CD4-positive, alpha-beta T cell treated with Interleukin-2 at 100 ng/mL for 4 hours (primary cell): ENCODE measurements at regions not wholly inside any gene's neighbourhood (a gene's known extent, or its start where the extent isn't known, plus 50 kb on each side); places are given as distances from the start of the nearest gene placed in this dataset.
"Not testable (repeated sequence)": the region's sequence is repeated elsewhere in the genome, so short reads cannot be mapped to it uniquely, and the experiment has no call there.

Experiments
- DNase-seq: peaks from one replicate; pipeline ENCODE4 v3.0.0-alpha.2; 2020; ENCODE audit warnings: low spot score

DNA sequence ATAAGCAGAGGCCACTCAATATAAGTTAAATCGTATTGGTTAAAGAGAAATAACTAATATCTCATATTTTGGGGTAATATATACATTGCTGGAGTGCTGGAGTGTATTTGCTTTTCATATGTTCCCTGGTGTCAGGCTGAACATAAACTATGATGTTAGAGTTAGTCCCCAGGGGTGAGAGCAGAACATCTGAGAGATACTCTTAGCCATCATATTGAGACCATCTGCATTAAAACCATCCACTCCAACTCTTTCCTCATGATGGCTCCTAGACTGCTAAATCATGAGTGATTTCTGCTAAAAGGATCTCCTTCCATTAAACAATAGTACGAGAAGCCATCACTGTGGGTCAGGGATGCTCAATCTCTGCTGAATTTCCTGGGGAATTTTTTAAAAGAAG lies 436.2 kb downstream of the DTWD2 start:
- no peak for DNase-seq

- DNase-seq: no peak
These were observed 436.6 kb downstream of the DTWD2 start for GRCh38 chr5:118551716-118552115.

DNA sequence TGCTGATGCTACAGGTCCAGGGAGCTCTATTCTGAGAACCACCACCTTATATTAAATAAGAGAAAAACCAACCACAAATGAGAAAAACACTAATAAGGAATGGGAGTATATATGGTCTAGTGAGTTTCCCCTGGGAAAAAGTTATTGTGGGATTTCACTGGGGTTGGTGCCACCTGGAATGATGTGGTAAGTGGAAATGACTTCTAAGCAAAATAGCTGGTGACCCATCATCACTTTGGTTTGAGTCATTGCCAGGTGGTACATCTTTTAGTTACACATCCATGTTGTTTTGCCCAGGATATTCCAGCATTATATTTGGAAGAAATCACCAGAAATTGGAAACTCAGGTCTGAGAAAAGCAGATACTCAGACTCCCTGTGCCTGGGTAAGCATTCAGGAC lies 437.3 kb downstream of the DTWD2 start:
- DNase-seq: no peak

GRCh38 chr5:118548761-118549720 lies 439.3 kb downstream of the DTWD2 start:
- no peak for DNase-seq

DNA sequence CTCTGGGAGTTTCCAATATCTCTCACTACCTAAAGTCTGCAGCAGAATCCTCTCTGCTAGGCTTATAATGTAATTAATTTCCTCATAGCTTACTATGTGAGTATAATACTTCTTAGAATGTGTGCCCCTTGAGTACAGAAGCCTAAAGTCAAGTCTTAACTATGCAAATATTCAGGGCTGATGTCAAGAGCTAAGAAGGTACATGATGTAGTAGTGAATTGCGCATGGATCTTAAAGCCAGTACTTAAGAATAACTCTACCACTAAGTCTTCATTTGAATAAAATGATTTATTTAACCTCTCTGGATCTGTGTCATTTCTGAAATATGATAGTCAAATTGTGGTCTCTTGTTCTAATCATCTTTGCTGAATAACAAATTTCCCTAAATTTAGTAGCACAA lies 442.9 kb downstream of the DTWD2 start:
- DNase-seq: no peak

GRCh38 chr5:118544887-118545449 lies 443.4 kb downstream of the DTWD2 start:
- DNase-seq: no peak

DNA sequence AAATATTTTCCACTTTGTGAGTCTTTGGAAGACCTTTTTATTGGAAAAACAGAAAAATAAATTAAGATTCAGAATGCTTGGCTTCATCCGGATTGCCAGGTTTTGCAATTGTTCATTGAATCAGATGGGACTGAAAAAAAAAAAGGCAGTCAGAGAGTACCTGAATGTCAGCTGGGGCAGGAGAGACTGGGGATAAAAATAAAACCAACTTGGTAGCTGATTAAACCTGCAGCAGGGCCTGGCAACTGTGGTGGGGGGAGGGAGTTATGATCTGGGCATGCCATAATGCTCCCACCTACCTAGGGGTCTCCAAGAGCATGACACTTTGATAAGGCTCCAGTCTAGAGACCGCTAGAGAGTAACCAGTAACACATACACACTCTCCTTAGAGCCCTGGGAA lies 454.4 kb downstream of the DTWD2 start:
- DNase-seq: no peak

DNA sequence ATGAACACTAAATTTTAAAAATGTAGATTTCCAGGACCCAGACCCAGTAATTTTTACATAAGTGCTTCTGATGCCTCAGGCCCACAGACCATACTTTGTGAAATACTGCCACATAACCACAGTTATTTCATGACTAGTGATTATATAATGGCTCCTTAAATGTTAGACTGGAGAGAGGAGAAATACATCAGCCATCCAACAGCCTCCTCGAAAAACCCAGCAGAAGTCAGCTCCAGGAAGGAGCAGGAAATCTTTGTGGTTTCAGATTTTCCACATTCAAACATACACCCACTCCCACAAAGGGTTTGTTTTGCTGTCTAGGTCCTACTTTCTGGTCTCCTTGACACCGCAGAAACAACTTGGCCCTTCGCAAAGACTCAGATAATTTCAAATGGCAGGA lies 455.2 kb downstream of the DTWD2 start:
- no peak for DNase-seq

DNA sequence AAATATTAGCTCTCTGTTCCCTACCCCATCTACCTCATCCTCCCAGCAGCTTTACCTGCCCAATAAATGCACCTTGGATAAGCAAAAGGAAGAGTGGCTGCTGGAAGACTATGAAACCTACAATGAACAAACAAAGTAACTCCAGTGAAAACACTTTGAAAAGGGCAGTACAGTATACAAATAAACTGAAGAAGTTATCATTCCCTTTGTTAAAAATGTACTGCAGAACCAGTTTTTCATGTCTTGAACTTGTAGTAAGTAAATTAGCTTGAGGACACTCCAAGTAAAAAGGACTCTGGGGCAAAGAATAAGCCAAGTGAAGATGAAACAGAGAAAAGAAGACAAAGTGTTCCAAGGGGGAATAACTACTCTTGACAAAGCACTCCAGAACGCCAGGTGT lies 457.1 kb downstream of the DTWD2 start:
- no peak for DNase-seq

DNA sequence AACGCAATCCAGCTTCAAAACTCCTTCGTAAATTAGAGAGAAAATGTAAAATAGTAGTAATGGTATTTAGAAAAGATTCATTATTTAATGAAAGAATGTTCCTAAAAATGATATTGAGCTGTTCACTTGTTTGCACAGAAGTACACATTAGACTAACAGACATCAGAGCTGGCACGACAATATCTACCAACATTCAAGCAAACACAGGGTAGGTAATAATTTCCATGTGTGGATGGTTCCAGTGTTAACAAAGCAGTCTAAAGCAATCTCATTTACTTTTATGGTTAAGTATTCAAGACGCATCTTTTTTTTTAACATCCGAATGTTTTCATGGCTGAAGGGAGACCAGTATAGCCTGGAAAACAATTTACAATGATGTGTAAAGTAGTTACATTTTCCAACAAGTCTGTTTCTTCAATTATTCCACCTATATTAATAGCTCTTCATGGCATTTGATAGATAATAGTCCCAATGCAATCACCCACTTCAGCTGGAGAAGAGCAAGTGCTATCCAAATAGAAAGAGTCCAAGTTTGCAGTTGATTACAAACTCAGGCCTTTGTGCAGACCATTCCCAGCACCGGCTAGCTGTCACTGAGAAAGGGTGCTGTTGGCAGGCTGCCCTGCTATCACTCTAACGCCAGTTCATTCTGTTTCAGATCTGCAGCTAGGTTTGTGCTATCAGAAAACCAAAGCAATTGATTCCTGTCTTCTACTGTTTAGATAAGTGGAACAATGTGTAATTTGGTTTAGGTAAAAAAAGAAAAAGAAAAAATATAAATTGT lies 458.8 kb downstream of the DTWD2 start:
- DNase-seq: no peak

DNA sequence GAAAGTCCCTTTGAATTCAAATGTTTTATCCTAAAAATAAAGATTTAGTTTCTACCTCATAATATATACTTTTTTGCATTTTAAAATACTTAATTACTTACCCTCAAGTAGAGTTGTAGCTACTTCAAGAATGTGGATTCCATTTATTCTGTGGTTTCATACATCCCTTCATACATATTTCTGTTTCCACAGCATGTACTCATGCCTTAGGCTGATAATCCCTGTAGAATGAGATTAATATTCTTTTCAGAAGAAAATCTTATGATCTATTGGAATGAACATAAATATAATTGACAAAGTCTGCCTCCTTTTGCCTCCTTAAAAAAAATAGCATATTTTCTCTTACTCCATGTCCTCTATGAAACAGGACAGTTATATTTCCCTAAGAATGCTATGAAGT lies 465.7 kb downstream of the DTWD2 start:
- DNase-seq: no peak

DNA sequence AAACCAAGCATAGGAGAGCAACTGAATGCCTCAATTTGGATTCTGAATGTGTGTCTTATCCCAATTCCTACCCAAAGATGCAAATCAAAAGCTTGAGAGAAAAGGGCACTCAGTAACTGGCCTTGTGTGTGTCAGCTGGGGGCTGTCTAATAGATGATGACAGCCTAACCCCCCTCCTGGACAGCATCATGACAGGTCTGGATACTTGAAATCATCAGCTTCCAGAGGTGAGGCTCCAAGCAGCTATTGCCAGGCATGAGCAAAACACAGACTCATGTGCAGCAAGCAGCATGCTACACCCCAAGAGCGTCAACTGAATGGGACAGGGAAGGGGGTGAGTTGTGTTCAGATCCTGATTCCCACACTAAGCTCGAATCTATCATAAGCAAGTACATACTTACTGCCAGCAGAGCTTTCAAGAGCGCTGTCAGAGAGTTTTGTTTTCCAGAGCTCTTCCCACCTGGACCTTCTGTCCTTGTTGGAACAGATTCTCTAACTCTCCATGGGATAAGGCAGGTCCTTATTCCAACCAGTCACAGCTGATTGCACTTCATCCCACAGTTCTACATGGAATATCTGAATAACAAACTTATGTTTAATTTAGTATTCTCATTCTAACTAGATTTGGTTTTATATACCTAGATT lies 467.5 kb downstream of the DTWD2 start:
- no peak for DNase-seq

DNA sequence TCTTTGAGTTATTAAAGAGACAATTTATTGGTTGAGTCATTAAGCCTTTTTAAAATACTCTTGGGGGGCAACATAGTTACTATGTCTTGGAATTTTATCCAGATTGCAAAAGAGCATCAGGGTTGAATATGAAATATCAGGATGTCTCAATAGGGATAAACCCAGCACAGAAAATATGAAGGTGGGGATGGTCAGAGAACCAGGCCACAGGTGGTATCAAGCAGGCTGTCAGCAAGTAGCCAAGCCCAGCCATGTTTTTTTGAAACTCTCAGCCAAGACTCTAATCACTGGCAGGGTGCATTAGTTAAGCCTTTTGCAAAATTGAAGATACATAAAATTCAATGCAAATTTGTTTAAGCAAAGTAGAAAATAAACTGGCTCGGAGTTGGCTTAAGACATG lies 468.9 kb downstream of the DTWD2 start:
- no peak for DNase-seq

DNA sequence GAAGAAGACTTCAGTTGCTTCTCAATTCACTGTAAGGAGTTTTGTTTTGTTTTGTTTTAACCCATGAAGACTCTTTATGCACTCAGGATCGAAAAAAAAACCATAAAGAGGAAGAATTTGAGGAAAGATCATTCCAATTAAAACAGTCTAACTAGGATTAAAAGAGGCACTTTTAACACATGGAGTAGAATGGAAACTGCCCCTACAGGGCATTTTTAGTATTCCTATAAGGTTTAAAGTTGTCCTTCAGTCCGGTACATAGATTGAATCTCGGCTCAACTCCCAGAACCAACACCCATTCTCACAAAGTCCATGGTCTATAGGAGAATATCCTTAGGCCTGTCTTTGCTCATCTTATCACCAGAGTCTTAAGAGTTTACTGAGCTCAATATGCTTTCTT lies 469.6 kb downstream of the DTWD2 start:
- no peak for DNase-seq

GRCh38 chr5:118511846-118512245 lies 476.5 kb downstream of the DTWD2 start:
- DNase-seq: no peak

DNA sequence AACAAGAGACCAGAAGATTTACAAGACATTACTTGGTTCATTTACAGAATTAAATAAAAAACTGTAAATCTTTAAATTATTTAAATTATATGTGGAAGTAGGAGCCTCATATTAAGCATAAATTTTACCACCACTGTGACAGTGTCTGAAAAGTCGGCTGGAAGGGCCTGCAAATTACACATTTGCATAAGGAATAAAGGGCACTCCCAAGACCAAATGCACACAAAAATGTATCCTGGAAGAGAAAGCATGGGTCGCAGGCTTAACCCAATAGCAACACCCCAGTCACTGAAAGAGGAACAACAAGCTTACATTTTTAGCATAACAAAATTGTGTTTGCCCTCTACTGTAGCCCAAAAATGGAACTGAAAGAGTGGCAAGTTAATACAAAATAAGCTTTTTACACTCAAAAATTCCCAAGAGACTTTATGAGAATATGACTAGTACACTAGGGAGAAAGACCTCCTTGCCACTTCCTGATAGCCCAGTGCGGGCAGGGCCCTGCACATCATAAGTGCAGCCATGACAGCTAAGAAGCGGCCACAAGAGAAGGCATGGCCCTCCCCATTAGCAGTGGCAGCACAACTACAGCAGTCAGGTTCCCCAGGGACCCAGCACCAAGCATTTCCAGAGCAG lies 482.0 kb downstream of the DTWD2 start:
- no peak for DNase-seq

DNA sequence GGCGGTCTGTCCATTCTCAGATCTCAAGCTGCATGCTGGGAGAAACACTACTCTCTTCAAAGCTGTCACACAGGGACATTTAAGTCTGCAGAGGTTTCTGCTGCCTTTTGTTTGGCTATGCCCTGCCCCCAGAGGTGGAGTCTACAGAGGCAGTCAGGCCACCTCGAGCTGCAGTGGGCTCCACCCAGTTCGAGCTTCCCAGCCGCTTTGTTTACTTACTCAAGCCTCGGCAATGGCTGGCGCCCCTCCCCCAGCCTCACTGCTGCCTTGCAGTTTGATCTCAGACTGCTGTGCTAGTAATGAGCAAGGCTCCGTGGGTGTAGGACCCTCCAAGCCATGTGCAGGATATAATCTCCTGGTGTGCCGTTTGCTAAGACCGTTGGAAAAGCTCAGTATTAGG lies 486.1 kb downstream of the DTWD2 start:
- not testable (repeated sequence) for DNase-seq

DNA sequence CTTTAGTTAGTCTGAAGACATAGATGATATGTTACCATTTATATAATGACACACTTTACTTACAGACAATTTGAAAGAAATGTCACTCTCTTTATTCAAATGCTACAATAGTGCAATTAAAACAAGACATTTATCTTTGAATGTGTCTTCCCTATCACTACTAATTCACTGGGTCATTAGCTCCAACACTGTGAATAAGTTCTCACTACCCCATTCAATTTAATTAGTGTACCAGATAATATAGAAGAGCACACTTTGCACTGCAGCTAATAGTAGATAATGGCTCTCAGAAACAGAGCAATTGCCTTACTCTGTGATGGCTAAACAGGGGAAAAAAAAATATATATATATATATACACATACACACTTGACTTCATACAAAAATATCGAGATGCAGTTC lies 497.0 kb downstream of the DTWD2 start:
- DNase-seq: no peak

- DNase-seq: no peak
These were observed 501.6 kb downstream of the DTWD2 start for GRCh38 chr5:118486647-118487225.

- no peak for DNase-seq
These were observed 509.1 kb downstream of the DTWD2 start for GRCh38 chr5:118479285-118479684.

GRCh38 chr5:118478852-118479251 lies 509.5 kb downstream of the DTWD2 start:
- no peak for DNase-seq

DNA sequence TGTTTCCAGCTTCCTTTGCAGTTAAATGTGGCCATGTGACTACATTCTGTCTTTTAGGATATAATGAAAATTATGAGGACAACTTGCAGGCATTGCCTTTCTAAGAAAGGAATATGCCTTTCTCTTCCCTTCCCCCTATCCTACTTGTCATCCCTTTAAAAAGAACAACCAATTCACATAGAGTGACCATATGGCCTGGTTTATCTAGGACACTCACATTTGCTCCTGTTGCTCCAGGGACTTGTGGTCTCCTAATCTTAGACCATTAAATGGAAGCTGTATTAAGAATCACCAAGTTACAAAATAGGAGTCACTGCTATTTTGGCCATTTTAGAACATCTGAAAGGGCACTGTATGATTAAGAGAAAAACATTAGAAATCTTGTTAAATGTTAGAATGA lies 520.3 kb downstream of the DTWD2 start:
- no peak for DNase-seq
